K562 (cell line): ENCODE measurements at regions not wholly inside any gene's neighbourhood (a gene's known extent, or its start where the extent isn't known, plus 50 kb on each side); places are given as distances from the start of the nearest gene placed in this dataset.

Experiments
- ATAC-seq: fragments of 200-7000 bp; cut with Tn5 transposase; 3 replicates; pipeline ENCODE4 v1.9.1; 2020; ENCODE audit warnings: moderate library complexity
- BruUV-seq: library from RNA; stranded (reverse); fragments of 400-500 nt; replicated peaks from 2 replicates; lab custom pipeline; 2021; lab: Mats Ljungman, UMichigan
- CTCF ChIA-PET: fragments of 300-600 bp; formaldehyde crosslinking; extraction: SDS; loops from one replicate; lab custom pipeline; 2021; ENCODE audit warnings: low intra/inter-chr PET ratio; lab: Yijun Ruan, JAX
- POLR2A ChIA-PET: fragments of 300-600, 350-650 bp; sonication (Branson Sonifier 250); formaldehyde crosslinking; extraction: SDS; loops from one replicate; lab custom pipeline; 2021; ENCODE audit warnings: antibody characterized with exemption, inconsistent platforms; lab: Yijun Ruan, JAX
- DNase-seq, 4 experiments: peaks; one replicate each; pipeline versions ENCODE4 v3.0.0 to v3.0.0-alpha.2; 2011 to 2018; ENCODE audit warnings: low spot score in 3 of 4, mixed read lengths in 3 of 4; ENCODE audit errors: extremely low read depth in 1 of 4
- FAIRE-seq: peaks from 2 replicates; lab custom pipeline; 2011; peaks lifted over from hg19 to GRCh38; lab: Jason Lieb, UNC
- H2AFZ ChIP-seq: 2 replicates; pipeline ENCODE4 v1.6.0; 2011; ENCODE audit warnings: low read depth, low read length, control low read depth, inconsistent platforms
- H3K27ac ChIP-seq: fragments of 200-600 bp; 3 replicates; pipeline ENCODE4 v1.8.0; 2011; ENCODE audit warnings: low read depth, mild to moderate bottlenecking, control low read depth, inconsistent platforms, low read length, moderate library complexity, mixed read lengths; ENCODE audit errors: extremely low read depth
- H3K27me3 ChIP-seq, 2 experiments: fragments of 300-600 bp in 1 of 2; 2 replicates in 1 of 2; 3 replicates in 1 of 2; pipeline versions ENCODE4 v1.6.0 to v1.8.0; 2011; ENCODE audit warnings: inconsistent platforms in 2 of 2, low read length in 2 of 2, mild to moderate bottlenecking in 1 of 2, mixed read lengths in 1 of 2, moderate library complexity in 1 of 2; ENCODE audit not compliant: control insufficient read depth in 2 of 2, insufficient read depth in 2 of 2
- H3K36me3 ChIP-seq: fragments of 300-600 bp; 3 replicates; pipeline ENCODE4 v1.8.0; 2011; ENCODE audit warnings: mild to moderate bottlenecking, low read length, inconsistent platforms; ENCODE audit not compliant: control insufficient read depth, insufficient read depth
- H3K4me1 ChIP-seq, 2 experiments: fragments of 200-600 bp in 1 of 2; replicated peaks in 1 of 2; 2 replicates in 1 of 2; 3 replicates in 1 of 2; pipeline versions ENCODE4 v1.5.1 to v1.8.0; 2011; ENCODE audit warnings: inconsistent platforms in 2 of 2, low read length in 2 of 2, mild to moderate bottlenecking in 1 of 2, mixed read lengths in 1 of 2, moderate library complexity in 1 of 2; ENCODE audit not compliant: control insufficient read depth in 2 of 2, insufficient read depth in 2 of 2
- H3K4me2 ChIP-seq: 2 replicates; pipeline ENCODE4 v1.6.1; 2011; ENCODE audit warnings: low read length, control low read depth, inconsistent platforms, mixed read lengths; ENCODE audit not compliant: insufficient read depth
- H3K4me3 ChIP-seq: fragments of 200-600 bp; sonication (generic), shearing (Covaris generic); 2 replicates; pipeline ENCODE4 v1.5.1; 2016; ENCODE audit warnings: control low read depth, inconsistent platforms
- H3K79me2 ChIP-seq: fragments of 200-600 bp; 3 replicates; pipeline ENCODE4 v1.8.0; 2011; ENCODE audit warnings: low read length, inconsistent platforms; ENCODE audit not compliant: control insufficient read depth, insufficient read depth
- H3K9ac ChIP-seq, 2 experiments: 2 replicates each; pipeline versions ENCODE4 v1.6.0 to v1.6.1; 2011; ENCODE audit warnings: low read depth in 2 of 2, low read length in 2 of 2, control low read depth in 1 of 2, inconsistent platforms in 1 of 2, mild to moderate bottlenecking in 1 of 2, mixed read lengths in 1 of 2; ENCODE audit not compliant: insufficient read depth in 1 of 2
- H3K9me1 ChIP-seq: one replicate; pipeline ENCODE4 v1.6.0; 2011; ENCODE audit warnings: inconsistent platforms, mild to moderate bottlenecking, low read length, moderate library complexity; ENCODE audit not compliant: control insufficient read depth, insufficient read depth
- H3K9me3 ChIP-seq: replicated peaks from 2 replicates; pipeline ENCODE4 v1.5.1; 2011; ENCODE audit warnings: low read depth, low read length, inconsistent platforms; ENCODE audit not compliant: control insufficient read depth, insufficient read depth
- H4K20me1 ChIP-seq: replicated peaks from 2 replicates; pipeline ENCODE4 v1.6.1; 2011; ENCODE audit warnings: low read length, inconsistent platforms, mixed read lengths; ENCODE audit not compliant: control insufficient read depth, insufficient read depth
- BRF1 ChIP-seq: IDR thresholded peaks from 3 replicates; pipeline ENCODE4 v1.6.1; 2011; ENCODE audit warnings: borderline replicate concordance, mild to moderate bottlenecking; ENCODE audit not compliant: insufficient read length; ENCODE audit errors: extremely low read depth
- FOXP1 ChIP-seq: sonication (generic); formaldehyde crosslinking; IDR thresholded peaks from 2 replicates; pipeline ENCODE4 v1.8.0; 2022; ENCODE audit warnings: mild to moderate bottlenecking, missing genetic modification reagents
- GTF2A2 ChIP-seq: IDR thresholded peaks from 2 replicates; pipeline ENCODE4 v1.6.1; 2016; ENCODE audit warnings: mild to moderate bottlenecking, missing genetic modification characterization, missing compliant biosample characterization
- GTF2E2 ChIP-seq: fragments of 200-800 bp; sonication (Bioruptor generic); IDR thresholded peaks from 2 replicates; pipeline ENCODE4 v1.6.1; 2016; ENCODE audit warnings: missing genetic modification characterization, missing compliant biosample characterization
- HMGN3 ChIP-seq: IDR thresholded peaks from 2 replicates; pipeline ENCODE4 v1.6.1; 2011; ENCODE audit warnings: borderline replicate concordance, low read depth, mild to moderate bottlenecking, mixed read lengths, low read length; ENCODE audit not compliant: insufficient read length; ENCODE audit errors: extremely low read depth
- JUND ChIP-seq, 2 experiments: IDR thresholded peaks; 2 replicates in 1 of 2; 3 replicates in 1 of 2; pipeline ENCODE4 v1.6.1; 2011; ENCODE audit warnings: borderline replicate concordance in 2 of 2, low read depth in 2 of 2, low read length in 2 of 2, improper control_type of control experiment in 1 of 2, missing biosample characterization in 1 of 2, missing genetic modification characterization in 1 of 2, missing genetic modification reagents in 1 of 2
- MNT ChIP-seq, 2 experiments: fragments of 450-650 bp; conservative IDR thresholded peaks; 2 replicates each; pipeline ENCODE4 v1.6.1; 2017; ENCODE audit warnings: mild to moderate bottlenecking in 2 of 2, moderate library complexity in 2 of 2
- PHF21A ChIP-seq: fragments of 450-650 bp; IDR thresholded peaks from 2 replicates; pipeline ENCODE4 v1.6.1; 2017; ENCODE audit warnings: low read depth, borderline replicate concordance
- PTBP1 ChIP-seq: fragments of 200-400 bp; formaldehyde crosslinking; IDR thresholded peaks from 2 replicates; pipeline ENCODE4 v1.6.1; 2017; ENCODE audit warnings: low read depth, low read length
- RBM25 ChIP-seq: fragments of 200-400 bp; formaldehyde crosslinking; IDR thresholded peaks from 2 replicates; pipeline ENCODE4 v1.6.1; 2018; ENCODE audit warnings: low read length, low read depth, moderate library complexity; ENCODE audit not compliant: severe bottlenecking
- SMAD2 ChIP-seq: fragments of 150-350 bp; IDR thresholded peaks from 2 replicates; pipeline ENCODE4 v1.6.1; 2014; ENCODE audit warnings: low read depth, mild to moderate bottlenecking, low read length
- ZBTB5 ChIP-seq: fragments of 450-650 bp; IDR thresholded peaks from 2 replicates; pipeline ENCODE4 v1.6.1; 2017; ENCODE audit warnings: antibody characterized with exemption
- ZNF121 ChIP-seq: sonication (generic); formaldehyde crosslinking; conservative IDR thresholded peaks from 2 replicates; pipeline ENCODE4 v1.8.0; 2022; ENCODE audit warnings: missing genetic modification reagents
- ZNF589 ChIP-seq: fragments of 200-800 bp; sonication (Bioruptor generic); IDR thresholded peaks from 2 replicates; pipeline ENCODE4 v1.6.1; 2016; ENCODE audit warnings: low read depth, missing genetic modification characterization, missing compliant biosample characterization
- WGBS: fragments of 100-300 bp; shearing (Covaris generic); methylation state at CpG from one replicate; pipeline ENCODE4 v1.1.6; 2016; ENCODE audit warnings: low coverage, mixed read lengths; ENCODE audit not compliant: insufficient coverage; ENCODE audit errors: missing lambda C conversion rate; 5-methylcytosine and 5-hydroxymethylcytosine counted together
- in situ Hi-C: fragments of 300-500 bp; cut with MboI; formaldehyde crosslinking; loops from 4 replicates; pipeline ENCODE4 v1.15.0; 2018; ENCODE audit warnings: inconsistent platforms, mixed read lengths
- intact Hi-C: fragments of 100-400 bp; cut with micrococcal nuclease; formaldehyde crosslinking; loops from 2 replicates; pipeline ENCODE4 v1.14.2; 2022

GRCh38 chr7:68348401-68348800, 1249.9 kb upstream of the AUTS2 start:
- Histone ChIP-seq H3K36me3 (no peaks in the 10 kb centered on the region), H3K27me3 (0 out of 5 replicates have a peak, but pooled peaks cover 0 to 4% of the 10 kb centered on the region in 2 experiments), H3K27ac (no peak overlapping the region), H3K79me2 (no peaks in the 10 kb centered on the region), H4K20me1 (no peaks in the 10 kb centered on the region), H3K4me3 (no peak overlapping the region), H3K4me1 (no peaks in the 10 kb centered on the region), H3K9me3 (no peaks in the 10 kb centered on the region), H2AFZ (no peak overlapping the region), H3K9ac (no peak overlapping the region)
- POLR2A ChIA-PET = no interaction called here
- 8% methylated on average over 3 of the region's 3 CpGs for WGBS
- no TSS peak for BruUV-seq
- intact Hi-C loops = no loop called here
- DNase-seq (no peak), ATAC-seq (no peak)
- CTCF ChIA-PET = no interaction called here
- in situ Hi-C loops = no loop called here
- TF ChIP-seq PTBP1 (no peak), HMGN3 (no peak), FOXP1 (no peak), PHF21A (no peak), GTF2A2 (tag) (no peak), SMAD2 (no peak), ZBTB5 (no peak), ZNF121 (no peak), GTF2E2 (tag) (no peak), RBM25 (no peak), BRF1 (no peak), ZNF589 (no peak), JUND (IDR thresholded peaks at IDR 0.05; ENCODE audit: borderline replicate concordance, low read depth, low read length) (no peak), JUND (tag; IDR thresholded peaks at IDR 0.05; ENCODE audit: borderline replicate concordance, low read depth, low read length) (no peak), MNT (conservative IDR thresholded peaks at IDR 0.05) (no peak)
- TF ChIP-seq, all 486 proteins: peak for 0
- no peak overlapping the region for H3K4me2 ChIP-seq
- no peaks in the 10 kb centered on the region for H3K9me1 ChIP-seq
- no peak for FAIRE-seq
